HepG2 (cell line): ENCODE measurements at regions not wholly inside any gene's neighbourhood (a gene's known extent, or its start where the extent isn't known, plus 50 kb on each side); places are given as distances from the start of the nearest gene placed in this dataset.

Experiments
- ATAC-seq: fragments of 200-7000 bp; cut with Tn5 transposase; 3 replicates; pipeline ENCODE4 v1.9.1; 2020; ENCODE audit warnings: mild to moderate bottlenecking, moderate library complexity
- BruUV-seq: library from RNA; stranded (reverse); fragments of 400-500 nt; replicated peaks from 2 replicates; lab custom pipeline; 2021; lab: Mats Ljungman, UMichigan
- CTCF ChIA-PET: fragments of 300-600 bp; formaldehyde crosslinking; extraction: SDS; loops from one replicate; lab custom pipeline; 2021; ENCODE audit warnings: low total read pairs, inconsistent platforms, low intra/inter-chr PET ratio; lab: Yijun Ruan, JAX
- POLR2A ChIA-PET: fragments of 350-600 bp; sonication (Branson Sonifier 250); formaldehyde crosslinking; loops from one replicate; lab custom pipeline; 2020; ENCODE audit warnings: antibody characterized with exemption, inconsistent platforms; lab: Yijun Ruan, JAX
- DNase-seq: peaks from one replicate; pipeline ENCODE4 v3.0.0-alpha.2; 2015; ENCODE audit warnings: low spot score
- FAIRE-seq: peaks from 3 replicates; lab custom pipeline; 2011; peaks lifted over from hg19 to GRCh38; lab: Jason Lieb, UNC
- H2AFZ ChIP-seq: one replicate; pipeline ENCODE4 v1.6.1; 2011; ENCODE audit warnings: low read length, inconsistent platforms
- H3K27ac ChIP-seq: fragments of 300-600 bp; 3 replicates; pipeline ENCODE4 v1.8.0; 2011; ENCODE audit warnings: mixed run types, mild to moderate bottlenecking, mixed read lengths, low read length, inconsistent platforms; ENCODE audit not compliant: insufficient read depth; ENCODE audit errors: extremely low read length
- H3K27me3 ChIP-seq, 2 experiments: fragments of 200-600 bp in 1 of 2; 2 replicates in 1 of 2; 3 replicates in 1 of 2; pipeline versions ENCODE4 v1.6.0 to v1.8.0; 2011; ENCODE audit warnings: low read length in 2 of 2, mild to moderate bottlenecking in 2 of 2, moderate library complexity in 2 of 2, inconsistent platforms in 1 of 2; ENCODE audit not compliant: insufficient read depth in 2 of 2, control insufficient read depth in 1 of 2
- H3K36me3 ChIP-seq, 2 experiments: fragments of 200-600 bp in 1 of 2; replicated peaks in 1 of 2; 2 replicates in 1 of 2; 3 replicates in 1 of 2; pipeline versions ENCODE4 v1.5.1 to v1.8.0; 2011; ENCODE audit warnings: low read length in 2 of 2, inconsistent platforms in 1 of 2; ENCODE audit not compliant: insufficient read depth in 2 of 2, control insufficient read depth in 1 of 2
- H3K4me1 ChIP-seq: 2 replicates; pipeline ENCODE4 v1.5.1; 2012; ENCODE audit warnings: low read length, inconsistent platforms; ENCODE audit not compliant: insufficient read depth
- H3K4me2 ChIP-seq: 2 replicates; pipeline ENCODE4 v1.6.0; 2011; ENCODE audit warnings: low read depth, low read length, inconsistent platforms
- H3K4me3 ChIP-seq, 3 experiments: fragments of 200-600 bp in 1 of 3; sonication (generic), shearing (Covaris generic) in 1 of 3; replicated peaks in 1 of 3; 2 replicates each; pipeline ENCODE4 v1.5.1; 2011 to 2016; ENCODE audit warnings: low read length in 3 of 3, inconsistent platforms in 2 of 3, low read depth in 2 of 3, mild to moderate bottlenecking in 2 of 3, control low read depth in 1 of 3, mixed read lengths in 1 of 3; ENCODE audit not compliant: insufficient read depth in 1 of 3
- H3K79me2 ChIP-seq: one replicate; pipeline ENCODE4 v1.6.1; 2011; ENCODE audit warnings: low read length, inconsistent platforms; ENCODE audit not compliant: insufficient read depth
- H3K9ac ChIP-seq: 2 replicates; pipeline ENCODE4 v1.6.0; 2011; ENCODE audit warnings: mild to moderate bottlenecking, low read depth, low read length, inconsistent platforms; ENCODE audit not compliant: insufficient read depth
- H3K9me3 ChIP-seq: 2 replicates; pipeline ENCODE4 v1.5.1; 2012; ENCODE audit warnings: mild to moderate bottlenecking, low read length
- H4K20me1 ChIP-seq: 2 replicates; pipeline ENCODE4 v1.6.0; 2011; ENCODE audit warnings: inconsistent platforms, mild to moderate bottlenecking, low read length, moderate library complexity; ENCODE audit not compliant: insufficient read depth
- DPF2 ChIP-seq: sonication (generic); formaldehyde crosslinking; IDR thresholded peaks from 2 replicates; pipeline ENCODE4 v1.4.0; 2020; ENCODE audit warnings: mild to moderate bottlenecking, low read depth, missing genetic modification reagents, borderline replicate concordance
- ESRRA ChIP-seq: sonication (generic); formaldehyde crosslinking; IDR thresholded peaks from 2 replicates; pipeline ENCODE4 v1.5.1; 2020; ENCODE audit warnings: mild to moderate bottlenecking, low read depth, missing genetic modification reagents
- HNRNPH1 ChIP-seq: fragments of 200-400 bp; formaldehyde crosslinking; optimal IDR thresholded peaks from 2 replicates; pipeline ENCODE3; 2017; ENCODE audit warnings: mild to moderate bottlenecking, low read depth, low read length
- REPIN1 ChIP-seq: sonication (generic); formaldehyde crosslinking; IDR thresholded peaks from 2 replicates; pipeline ENCODE4 v1.8.0; 2022; ENCODE audit warnings: missing genetic modification reagents, low read depth, mild to moderate bottlenecking, borderline replicate concordance
- SMYD3 ChIP-seq: sonication (generic); formaldehyde crosslinking; IDR thresholded peaks from 2 replicates; pipeline ENCODE4 v1.8.1; 2023; ENCODE audit warnings: mild to moderate bottlenecking, missing genetic modification reagents
- ZNF292 ChIP-seq: sonication (generic); formaldehyde crosslinking; IDR thresholded peaks from 2 replicates; pipeline ENCODE4 v1.8.1; 2022; ENCODE audit warnings: mild to moderate bottlenecking, low read depth, missing genetic modification reagents, borderline replicate concordance
- ZNF510 ChIP-seq: sonication (generic); formaldehyde crosslinking; IDR thresholded peaks from 2 replicates; pipeline ENCODE4 v1.4.0; 2020; ENCODE audit warnings: low read depth, mild to moderate bottlenecking, missing genetic modification reagents
- ZNF724P ChIP-seq: sonication (generic); formaldehyde crosslinking; IDR thresholded peaks from 2 replicates; pipeline ENCODE4 v1.8.0; 2022; ENCODE audit warnings: missing genetic modification reagents, borderline replicate concordance
- ZSCAN20 ChIP-seq: sonication (generic); formaldehyde crosslinking; IDR thresholded peaks from 2 replicates; pipeline ENCODE4 v1.4.0; 2020; ENCODE audit warnings: missing genetic modification reagents, mild to moderate bottlenecking, borderline replicate concordance
- WGBS: methylation state at CpG from one replicate; pipeline ENCODE4 v1.1.6; 2017; ENCODE audit warnings: low lambda C conversion rate; 5-methylcytosine and 5-hydroxymethylcytosine counted together
- in situ Hi-C: cut with HindIII; loops from 2 replicates; pipeline ENCODE4 v1.10.0; 2017; ENCODE audit warnings: low pct_unique_long_range_greater_than_20kb; ENCODE audit not compliant: extremely low pct_ligation_motif_present
- intact Hi-C: fragments of 100-400 bp; cut with micrococcal nuclease; formaldehyde crosslinking; loops from one replicate; pipeline ENCODE4 v1.10.0; 2022; ENCODE audit not compliant: unreplicated experiment
- TF ChIP-seq, protein P1 (sequence below): IDR thresholded peaks from 2 replicates; pipeline ENCODE4 v1.6.1; 2018; ENCODE audit warnings: missing genetic modification reagents, mild to moderate bottlenecking, missing compliant biosample characterization

DNA sequence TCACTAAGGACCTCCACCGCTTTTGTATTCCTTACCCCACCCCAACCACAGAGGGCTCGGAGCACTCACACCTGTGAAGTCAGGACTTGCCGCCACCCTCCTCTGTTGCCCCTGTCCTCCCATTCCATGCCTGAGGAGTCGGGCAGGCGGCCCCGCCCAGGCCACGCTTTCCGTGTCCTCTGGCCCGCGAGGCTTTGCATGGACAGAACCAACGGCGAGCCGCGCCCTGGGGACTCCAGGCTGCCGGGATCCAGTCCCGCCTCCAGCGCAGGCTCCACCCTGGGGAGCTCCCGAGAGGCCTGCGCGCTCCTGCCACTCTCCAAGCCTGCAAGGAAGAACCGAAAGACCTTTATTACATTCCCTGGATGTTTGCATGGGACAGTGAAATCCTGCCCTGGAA, 366.4 kb upstream of the POM121L12 start:
- in situ Hi-C loops, result no loop called here
- no peak for ATAC-seq
- no peak for FAIRE-seq
- H4K20me1 ChIP-seq, result no peaks in the 10 kb centered on the region
- no peak for DNase-seq
- H3K4me1 ChIP-seq, result no peaks in the 10 kb centered on the region
- intact Hi-C loops, result no loop called here
- CTCF ChIA-PET, result no interaction called here
- H2AFZ ChIP-seq, result no peak overlapping the region
- WGBS, result 72% methylated on average over 20 of the region's 21 CpGs
- H3K79me2 ChIP-seq, result no peaks in the 10 kb centered on the region
- POLR2A ChIA-PET, result no interaction called here
- no peaks in the 10 kb centered on the region for H3K27me3 ChIP-seq
- BruUV-seq, result no TSS peak
- peaks cover 33% of the 10 kb centered on the region for H3K9me3 ChIP-seq
- no peak overlapping the region for H3K27ac ChIP-seq
- H3K4me2 ChIP-seq, result no peak overlapping the region
- no peak overlapping the region for H3K9ac ChIP-seq
- H3K4me3 ChIP-seq, result no peak overlapping the region
- TF ChIP-seq REPIN1, result no peak
- TF ChIP-seq SMYD3 (CRISPR knock-in tag), result no peak
- no peak for TF ChIP-seq ZNF292 (CRISPR knock-in tag)
- no peak for TF ChIP-seq ZNF510 (CRISPR knock-in tag)
- TF ChIP-seq ZNF724P (CRISPR knock-in tag), result no peak
- H3K36me3 ChIP-seq, result no peaks in the 10 kb centered on the region

DNA sequence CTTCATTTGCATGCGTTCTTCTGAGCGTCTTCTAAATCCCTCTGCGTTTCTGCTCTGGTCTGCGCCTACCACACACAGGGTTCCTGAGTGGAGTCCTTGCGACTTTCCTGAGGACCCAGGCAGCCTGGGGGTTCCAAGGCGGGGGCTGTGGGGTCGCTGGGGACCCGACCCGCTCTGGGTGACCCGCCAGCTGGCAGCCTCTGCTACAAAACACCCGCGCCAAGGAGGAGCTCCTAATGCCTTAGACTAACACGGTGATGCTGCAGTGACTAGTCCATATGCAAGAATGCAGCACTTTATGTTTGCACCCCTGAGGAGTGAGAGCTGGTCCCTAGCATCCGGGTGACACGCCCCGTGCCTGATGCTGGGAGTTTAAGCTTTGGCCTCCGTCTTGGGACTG, 367.0 kb upstream of the POM121L12 start:
- Histone ChIP-seq H3K4me1 (no peaks in the 10 kb centered on the region), H3K79me2 (no peaks in the 10 kb centered on the region), H3K27me3 (no peaks in the 10 kb centered on the region), H3K36me3 (no peaks in the 10 kb centered on the region), H3K4me3 (no peak overlapping the region), H4K20me1 (no peaks in the 10 kb centered on the region), H3K4me2 (no peak overlapping the region), H3K27ac (no peak overlapping the region), H3K9me3 (peaks cover 33% of the 10 kb centered on the region), H2AFZ (no peak overlapping the region), H3K9ac (no peak overlapping the region)
- intact Hi-C loops (no loop called here), in situ Hi-C loops (no loop called here)
- ATAC-seq (no peak), FAIRE-seq (no peak), DNase-seq (no peak)
- no TSS peak for BruUV-seq
- POLR2A ChIA-PET, result no interaction called here
- 5% methylated on average over 4 of the region's 17 CpGs for WGBS
- CTCF ChIA-PET, result no interaction called here
- TF ChIP-seq ZSCAN20 (CRISPR knock-in tag) (no peak), DPF2 (no peak), HNRNPH1 (no peak), ESRRA (CRISPR knock-in tag) (no peak)
- TF ChIP-seq, protein P1, sequence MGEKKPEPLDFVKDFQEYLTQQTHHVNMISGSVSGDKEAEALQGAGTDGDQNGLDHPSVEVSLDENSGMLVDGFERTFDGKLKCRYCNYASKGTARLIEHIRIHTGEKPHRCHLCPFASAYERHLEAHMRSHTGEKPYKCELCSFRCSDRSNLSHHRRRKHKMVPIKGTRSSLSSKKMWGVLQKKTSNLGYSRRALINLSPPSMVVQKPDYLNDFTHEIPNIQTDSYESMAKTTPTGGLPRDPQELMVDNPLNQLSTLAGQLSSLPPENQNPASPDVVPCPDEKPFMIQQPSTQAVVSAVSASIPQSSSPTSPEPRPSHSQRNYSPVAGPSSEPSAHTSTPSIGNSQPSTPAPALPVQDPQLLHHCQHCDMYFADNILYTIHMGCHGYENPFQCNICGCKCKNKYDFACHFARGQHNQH (CRISPR knock-in tag), result no peak
